HepG2 (cell line): ENCODE measurements at regions not wholly inside any gene's neighbourhood (a gene's known extent, or its start where the extent isn't known, plus 50 kb on each side); places are given as distances from the start of the nearest gene placed in this dataset.

Experiments
- AKAP8 ChIP-seq: sonication (generic); formaldehyde crosslinking; IDR thresholded peaks from 2 replicates; pipeline ENCODE4 v1.5.1; 2020; ENCODE audit warnings: mild to moderate bottlenecking, missing genetic modification reagents
- CEBPB ChIP-seq: IDR thresholded peaks from 2 replicates; pipeline ENCODE4 v1.6.1; 2011; ENCODE audit warnings: low read depth, low read length, improper control_type of control experiment, borderline replicate concordance
- ELF3 ChIP-seq: IDR thresholded peaks from 2 replicates; pipeline ENCODE4 v1.6.1; 2016; ENCODE audit warnings: missing genetic modification reagents, missing compliant biosample characterization
- IRX3 ChIP-seq: sonication (generic); formaldehyde crosslinking; IDR thresholded peaks from 2 replicates; pipeline ENCODE4 v1.8.1; 2023; ENCODE audit warnings: mild to moderate bottlenecking, low read depth, missing genetic modification reagents, borderline replicate concordance
- MXI1 ChIP-seq: IDR thresholded peaks from 3 replicates; pipeline ENCODE4 v1.6.1; 2012; ENCODE audit warnings: low read depth, low read length, inconsistent platforms, borderline replicate concordance
- NRL ChIP-seq: sonication (generic); formaldehyde crosslinking; IDR thresholded peaks from 2 replicates; pipeline ENCODE4 v1.5.0; 2020; ENCODE audit warnings: missing genetic modification reagents, mild to moderate bottlenecking, moderate library complexity, borderline replicate concordance
- ONECUT2 ChIP-seq: sonication (generic); formaldehyde crosslinking; IDR thresholded peaks from 2 replicates; pipeline ENCODE4 v1.4.0; 2020; ENCODE audit warnings: missing genetic modification reagents
- PHF21A ChIP-seq: sonication (generic); formaldehyde crosslinking; IDR thresholded peaks from 2 replicates; pipeline ENCODE4 v1.5.0; 2020; ENCODE audit warnings: mild to moderate bottlenecking, missing genetic modification reagents
- SALL2 ChIP-seq: sonication (generic); formaldehyde crosslinking; IDR thresholded peaks from 2 replicates; pipeline ENCODE4 v1.8.1; 2023; ENCODE audit warnings: mild to moderate bottlenecking, missing genetic modification reagents, inconsistent platforms
- SIN3B ChIP-seq: fragments of 150-350 bp; IDR thresholded peaks from 2 replicates; pipeline ENCODE4 v1.6.1; 2014; ENCODE audit warnings: low read length
- TAF1 ChIP-seq: sonication (generic); formaldehyde crosslinking; IDR thresholded peaks from 2 replicates; pipeline ENCODE4 v1.4.0; 2020; ENCODE audit warnings: missing genetic modification reagents
- ZBTB8A ChIP-seq: sonication (generic); formaldehyde crosslinking; IDR thresholded peaks from 2 replicates; pipeline ENCODE4 v1.4.0; 2020; ENCODE audit warnings: mild to moderate bottlenecking, low read depth, missing genetic modification reagents, borderline replicate concordance
- ZEB1 ChIP-seq: IDR thresholded peaks from 2 replicates; pipeline ENCODE4 v1.6.1; 2012; ENCODE audit warnings: mild to moderate bottlenecking, low read depth, inconsistent platforms; ENCODE audit not compliant: insufficient replicate concordance
- ZNF12 ChIP-seq: sonication (generic); formaldehyde crosslinking; IDR thresholded peaks from 2 replicates; pipeline ENCODE4 v1.5.0; 2020; ENCODE audit warnings: missing genetic modification reagents
- ZNF251 ChIP-seq: sonication (generic); formaldehyde crosslinking; IDR thresholded peaks from 2 replicates; pipeline ENCODE4 v1.9.0; 2021; ENCODE audit warnings: mild to moderate bottlenecking, missing genetic modification reagents
- ZNF263 ChIP-seq: sonication (generic); formaldehyde crosslinking; IDR thresholded peaks from 2 replicates; pipeline ENCODE4 v1.4.0; 2020; ENCODE audit warnings: missing genetic modification reagents
- ZNF282 ChIP-seq: fragments of 450-650 bp; IDR thresholded peaks from 2 replicates; pipeline ENCODE4 v1.6.1; 2018; ENCODE audit not compliant: partially characterized antibody
- ZNF510 ChIP-seq: sonication (generic); formaldehyde crosslinking; IDR thresholded peaks from 2 replicates; pipeline ENCODE4 v1.4.0; 2020; ENCODE audit warnings: low read depth, mild to moderate bottlenecking, missing genetic modification reagents
- TF ChIP-seq, protein P1 (sequence below): sonication (generic); formaldehyde crosslinking; conservative IDR thresholded peaks from 2 replicates; pipeline ENCODE4 v1.4.0; 2020; ENCODE audit warnings: mild to moderate bottlenecking, missing genetic modification reagents, moderate library complexity
- TF ChIP-seq, protein P2 (sequence below): sonication (generic); formaldehyde crosslinking; IDR thresholded peaks from 2 replicates; pipeline ENCODE4 v1.4.0; 2020; ENCODE audit warnings: missing genetic modification reagents
- TF ChIP-seq, protein P3 (sequence below): sonication (generic); formaldehyde crosslinking; IDR thresholded peaks from 2 replicates; pipeline ENCODE4 v1.4.0; 2020; ENCODE audit warnings: missing genetic modification reagents, low read depth, mild to moderate bottlenecking, borderline replicate concordance
- TF ChIP-seq, protein P4 (sequence below): IDR thresholded peaks from 2 replicates; pipeline ENCODE4 v1.4.0; 2020; ENCODE audit warnings: mild to moderate bottlenecking, missing genetic modification reagents

DNA sequence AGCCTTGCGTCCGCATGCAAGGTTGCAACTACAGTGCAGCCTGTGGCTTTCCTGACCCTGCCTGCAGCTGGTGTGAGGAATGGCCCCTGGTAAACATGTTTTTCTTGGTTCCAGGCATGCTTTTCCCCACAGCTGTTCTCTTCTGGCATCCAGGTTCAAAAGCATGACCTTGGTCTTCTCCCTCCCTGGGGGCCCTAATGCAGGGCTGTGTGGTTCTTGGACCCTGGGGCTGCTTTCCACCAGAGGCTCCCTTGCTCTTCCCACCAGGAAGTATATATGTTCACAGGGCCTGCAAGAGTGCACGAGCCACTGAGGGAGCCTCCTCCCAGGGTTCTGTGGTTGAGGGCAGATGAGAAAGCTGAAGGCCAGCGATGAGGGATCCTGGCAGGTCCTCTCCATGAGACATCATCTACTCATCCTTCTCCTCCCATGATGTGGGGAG, 125.9 kb downstream of the BCL2L11 start (continued):
- TF ChIP-seq, protein P1, sequence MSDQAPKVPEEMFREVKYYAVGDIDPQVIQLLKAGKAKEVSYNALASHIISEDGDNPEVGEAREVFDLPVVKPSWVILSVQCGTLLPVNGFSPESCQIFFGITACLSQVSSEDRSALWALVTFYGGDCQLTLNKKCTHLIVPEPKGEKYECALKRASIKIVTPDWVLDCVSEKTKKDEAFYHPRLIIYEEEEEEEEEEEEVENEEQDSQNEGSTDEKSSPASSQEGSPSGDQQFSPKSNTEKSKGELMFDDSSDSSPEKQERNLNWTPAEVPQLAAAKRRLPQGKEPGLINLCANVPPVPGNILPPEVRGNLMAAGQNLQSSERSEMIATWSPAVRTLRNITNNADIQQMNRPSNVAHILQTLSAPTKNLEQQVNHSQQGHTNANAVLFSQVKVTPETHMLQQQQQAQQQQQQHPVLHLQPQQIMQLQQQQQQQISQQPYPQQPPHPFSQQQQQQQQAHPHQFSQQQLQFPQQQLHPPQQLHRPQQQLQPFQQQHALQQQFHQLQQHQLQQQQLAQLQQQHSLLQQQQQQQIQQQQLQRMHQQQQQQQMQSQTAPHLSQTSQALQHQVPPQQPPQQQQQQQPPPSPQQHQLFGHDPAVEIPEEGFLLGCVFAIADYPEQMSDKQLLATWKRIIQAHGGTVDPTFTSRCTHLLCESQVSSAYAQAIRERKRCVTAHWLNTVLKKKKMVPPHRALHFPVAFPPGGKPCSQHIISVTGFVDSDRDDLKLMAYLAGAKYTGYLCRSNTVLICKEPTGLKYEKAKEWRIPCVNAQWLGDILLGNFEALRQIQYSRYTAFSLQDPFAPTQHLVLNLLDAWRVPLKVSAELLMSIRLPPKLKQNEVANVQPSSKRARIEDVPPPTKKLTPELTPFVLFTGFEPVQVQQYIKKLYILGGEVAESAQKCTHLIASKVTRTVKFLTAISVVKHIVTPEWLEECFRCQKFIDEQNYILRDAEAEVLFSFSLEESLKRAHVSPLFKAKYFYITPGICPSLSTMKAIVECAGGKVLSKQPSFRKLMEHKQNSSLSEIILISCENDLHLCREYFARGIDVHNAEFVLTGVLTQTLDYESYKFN (CRISPR knock-in tag) = peak; percentile 96
- TF ChIP-seq IRX3 = no peak
- TF ChIP-seq PHF21A (CRISPR knock-in tag) = peak; percentile 66
- peak; percentile 96 for TF ChIP-seq ELF3
- peak; percentile 58; the same call in 1 of the 2 replicates for TF ChIP-seq ZNF12 (CRISPR knock-in tag)
- TF ChIP-seq TAF1 = no peak
- TF ChIP-seq NRL (CRISPR knock-in tag) = no peak; the same call in 1 of the 2 replicates
- no peak for TF ChIP-seq CEBPB
- no peak for TF ChIP-seq SIN3B
- peak; percentile 83; the same call in 2 of the 3 replicates for TF ChIP-seq MXI1
- TF ChIP-seq ZBTB8A = no peak
- TF ChIP-seq, protein P2, sequence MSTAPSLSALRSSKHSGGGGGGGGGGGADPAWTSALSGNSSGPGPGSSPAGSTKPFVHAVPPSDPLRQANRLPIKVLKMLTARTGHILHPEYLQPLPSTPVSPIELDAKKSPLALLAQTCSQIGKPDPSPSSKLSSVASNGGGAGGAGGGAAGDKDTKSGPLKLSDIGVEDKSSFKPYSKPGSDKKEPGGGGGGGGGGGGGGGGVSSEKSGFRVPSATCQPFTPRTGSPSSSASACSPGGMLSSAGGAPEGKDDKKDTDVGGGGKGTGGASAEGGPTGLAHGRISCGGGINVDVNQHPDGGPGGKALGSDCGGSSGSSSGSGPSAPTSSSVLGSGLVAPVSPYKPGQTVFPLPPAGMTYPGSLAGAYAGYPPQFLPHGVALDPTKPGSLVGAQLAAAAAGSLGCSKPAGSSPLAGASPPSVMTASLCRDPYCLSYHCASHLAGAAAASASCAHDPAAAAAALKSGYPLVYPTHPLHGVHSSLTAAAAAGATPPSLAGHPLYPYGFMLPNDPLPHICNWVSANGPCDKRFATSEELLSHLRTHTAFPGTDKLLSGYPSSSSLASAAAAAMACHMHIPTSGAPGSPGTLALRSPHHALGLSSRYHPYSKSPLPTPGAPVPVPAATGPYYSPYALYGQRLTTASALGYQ (CRISPR knock-in tag) = peak; percentile 51; the same call in 1 of the 2 replicates
- TF ChIP-seq ZNF251 (CRISPR knock-in tag) = no peak
- TF ChIP-seq, protein P3, sequence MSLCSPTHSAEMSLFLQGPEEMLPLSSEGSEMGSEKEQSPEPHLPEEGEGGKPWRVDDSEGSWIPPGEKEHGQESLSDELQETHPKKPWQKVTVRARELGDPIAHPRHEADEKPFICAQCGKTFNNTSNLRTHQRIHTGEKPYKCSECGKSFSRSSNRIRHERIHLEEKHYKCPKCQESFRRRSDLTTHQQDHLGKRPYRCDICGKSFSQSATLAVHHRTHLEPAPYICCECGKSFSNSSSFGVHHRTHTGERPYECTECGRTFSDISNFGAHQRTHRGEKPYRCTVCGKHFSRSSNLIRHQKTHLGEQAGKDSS (CRISPR knock-in tag) = peak; percentile 50; the same call in 1 of the 2 replicates
- TF ChIP-seq, protein P4, sequence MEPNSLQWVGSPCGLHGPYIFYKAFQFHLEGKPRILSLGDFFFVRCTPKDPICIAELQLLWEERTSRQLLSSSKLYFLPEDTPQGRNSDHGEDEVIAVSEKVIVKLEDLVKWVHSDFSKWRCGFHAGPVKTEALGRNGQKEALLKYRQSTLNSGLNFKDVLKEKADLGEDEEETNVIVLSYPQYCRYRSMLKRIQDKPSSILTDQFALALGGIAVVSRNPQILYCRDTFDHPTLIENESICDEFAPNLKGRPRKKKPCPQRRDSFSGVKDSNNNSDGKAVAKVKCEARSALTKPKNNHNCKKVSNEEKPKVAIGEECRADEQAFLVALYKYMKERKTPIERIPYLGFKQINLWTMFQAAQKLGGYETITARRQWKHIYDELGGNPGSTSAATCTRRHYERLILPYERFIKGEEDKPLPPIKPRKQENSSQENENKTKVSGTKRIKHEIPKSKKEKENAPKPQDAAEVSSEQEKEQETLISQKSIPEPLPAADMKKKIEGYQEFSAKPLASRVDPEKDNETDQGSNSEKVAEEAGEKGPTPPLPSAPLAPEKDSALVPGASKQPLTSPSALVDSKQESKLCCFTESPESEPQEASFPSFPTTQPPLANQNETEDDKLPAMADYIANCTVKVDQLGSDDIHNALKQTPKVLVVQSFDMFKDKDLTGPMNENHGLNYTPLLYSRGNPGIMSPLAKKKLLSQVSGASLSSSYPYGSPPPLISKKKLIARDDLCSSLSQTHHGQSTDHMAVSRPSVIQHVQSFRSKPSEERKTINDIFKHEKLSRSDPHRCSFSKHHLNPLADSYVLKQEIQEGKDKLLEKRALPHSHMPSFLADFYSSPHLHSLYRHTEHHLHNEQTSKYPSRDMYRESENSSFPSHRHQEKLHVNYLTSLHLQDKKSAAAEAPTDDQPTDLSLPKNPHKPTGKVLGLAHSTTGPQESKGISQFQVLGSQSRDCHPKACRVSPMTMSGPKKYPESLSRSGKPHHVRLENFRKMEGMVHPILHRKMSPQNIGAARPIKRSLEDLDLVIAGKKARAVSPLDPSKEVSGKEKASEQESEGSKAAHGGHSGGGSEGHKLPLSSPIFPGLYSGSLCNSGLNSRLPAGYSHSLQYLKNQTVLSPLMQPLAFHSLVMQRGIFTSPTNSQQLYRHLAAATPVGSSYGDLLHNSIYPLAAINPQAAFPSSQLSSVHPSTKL (CRISPR knock-in tag) = peak; percentile 96
- TF ChIP-seq ZEB1 = no peak
- no peak for TF ChIP-seq ONECUT2
- 0 out of 2 replicates have a peak, but pooled peaks have one; percentile 60 for TF ChIP-seq AKAP8 (CRISPR knock-in tag)
- TF ChIP-seq ZNF263 (CRISPR knock-in tag) = no peak
- TF ChIP-seq ZNF282 = no peak
- TF ChIP-seq ZNF510 = no peak
- TF ChIP-seq SALL2 (CRISPR knock-in tag) = no peak; the same call in 1 of the 2 replicates
